HL-60 (cell line): ENCODE measurements at regions not wholly inside any gene's neighbourhood (a gene's known extent, or its start where the extent isn't known, plus 50 kb on each side); places are given as distances from the start of the nearest gene placed in this dataset.

ENCODE experiments used
- CTCF ChIP-seq: IDR thresholded peaks from one replicate; pipeline ENCODE4 v1.5.1; 2011; ENCODE audit warnings: low read length, control low read depth, inconsistent platforms; ENCODE audit not compliant: insufficient read depth
- POLR2AphosphoS5 ChIP-seq: IDR thresholded peaks from 2 replicates; pipeline ENCODE4 v1.6.1; 2012; ENCODE audit warnings: low read depth
- SPI1 ChIP-seq: IDR thresholded peaks from 2 replicates; pipeline ENCODE4 v1.6.1; 2012; ENCODE audit warnings: low read depth, mild to moderate bottlenecking, borderline replicate concordance

- TF ChIP-seq CTCF (no peak), SPI1 (no peak), POLR2AphosphoS5 (no peak)
Measured at GRCh38 chr3:36250191-36250590, 130.1 kb upstream of the STAC start.
